ENCODE measurements at regions not wholly inside any gene's neighbourhood (a gene's known extent, or its start where the extent isn't known, plus 50 kb on each side); places are given as distances from the start of the nearest gene placed in this dataset.

GRCh38 chr6:96465321-96465903 lies 56.2 kb upstream of the UFL1 start:
- H3K9ac ChIP-seq (ENCODE audit: low read length) = no peak overlapping the region
- no peaks in the 10 kb centered on the region for H3K27me3 ChIP-seq (ENCODE audit: insufficient read depth, low read depth, low read length)
- no peaks in the 10 kb centered on the region for H3K36me3 ChIP-seq (ENCODE audit: insufficient read depth, low read length)
- no peak for TF ChIP-seq RAD21 (conservative IDR thresholded peaks at IDR 0.05)
- no peak for TF ChIP-seq EP300 (conservative IDR thresholded peaks at IDR 0.05; ENCODE audit: poor library complexity, severe bottlenecking)
- TF ChIP-seq CTCF (IDR thresholded peaks at IDR 0.05; ENCODE audit: poor library complexity, severe bottlenecking) = no peak
- TF ChIP-seq SMC3 (conservative IDR thresholded peaks at IDR 0.05; ENCODE audit: poor library complexity) = no peak
- no peak for TF ChIP-seq POLR2AphosphoS5 (IDR thresholded peaks at IDR 0.05)
- TF ChIP-seq TAF1 (IDR thresholded peaks at IDR 0.05; ENCODE audit: low read depth) = no peak
- TF ChIP-seq MXI1 (conservative IDR thresholded peaks at IDR 0.05; ENCODE audit: poor library complexity, severe bottlenecking) = no peak
- TF ChIP-seq REST (IDR thresholded peaks at IDR 0.05; ENCODE audit: borderline replicate concordance) = no peak
- no peak for TF ChIP-seq EZH2 (IDR thresholded peaks at IDR 0.05; ENCODE audit: borderline replicate concordance, insufficient read depth, low read length, poor library complexity, severe bottlenecking)
- H3K4me2 ChIP-seq (ENCODE audit: low read length) = no peak overlapping the region
- H3K27ac ChIP-seq (ENCODE audit: low read length) = no peak overlapping the region
- H2AFZ ChIP-seq (ENCODE audit: low read depth, low read length) = no peak overlapping the region
- H3K4me3 ChIP-seq (ENCODE audit: low read length) = no peak overlapping the region
- H4K20me1 ChIP-seq (ENCODE audit: insufficient read depth) = no peaks in the 10 kb centered on the region
- no peaks in the 10 kb centered on the region for H3K9me2 ChIP-seq (ENCODE audit: insufficient read depth, low read length)
- no peaks in the 10 kb centered on the region for H3K79me2 ChIP-seq (replicated peaks; ENCODE audit: insufficient read depth, low read length)
- H3F3A ChIP-seq (ENCODE audit: insufficient read depth, low read length, poor library complexity, severe bottlenecking) = no peaks in the 10 kb centered on the region
- no peaks in the 10 kb centered on the region for H3K9me3 ChIP-seq (ENCODE audit: low read length)

GRCh38 chr6:96466147-96466863 lies 55.3 kb upstream of the UFL1 start:
- H4K20me1 ChIP-seq (ENCODE audit: insufficient read depth) = no peaks in the 10 kb centered on the region
- H3K9me2 ChIP-seq (ENCODE audit: insufficient read depth, low read length) = no peaks in the 10 kb centered on the region
- H3F3A ChIP-seq (ENCODE audit: insufficient read depth, low read length, poor library complexity, severe bottlenecking) = no peaks in the 10 kb centered on the region
- no peak overlapping the region for H3K4me3 ChIP-seq (ENCODE audit: low read length)
- H3K79me2 ChIP-seq (replicated peaks; ENCODE audit: insufficient read depth, low read length) = no peaks in the 10 kb centered on the region
- TF ChIP-seq SMC3 (conservative IDR thresholded peaks at IDR 0.05; ENCODE audit: poor library complexity) (no peak), REST (IDR thresholded peaks at IDR 0.05; ENCODE audit: borderline replicate concordance) (no peak), EZH2 (IDR thresholded peaks at IDR 0.05; ENCODE audit: borderline replicate concordance, insufficient read depth, low read length, poor library complexity, severe bottlenecking) (no peak), RAD21 (conservative IDR thresholded peaks at IDR 0.05) (no peak), MXI1 (conservative IDR thresholded peaks at IDR 0.05; ENCODE audit: poor library complexity, severe bottlenecking) (no peak), CTCF (IDR thresholded peaks at IDR 0.05; ENCODE audit: poor library complexity, severe bottlenecking) (no peak), TAF1 (IDR thresholded peaks at IDR 0.05; ENCODE audit: low read depth) (no peak), POLR2AphosphoS5 (IDR thresholded peaks at IDR 0.05) (no peak), EP300 (conservative IDR thresholded peaks at IDR 0.05; ENCODE audit: poor library complexity, severe bottlenecking) (no peak)
- H2AFZ ChIP-seq (ENCODE audit: low read depth, low read length) = no peak overlapping the region
- H3K27ac ChIP-seq (ENCODE audit: low read length) = no peak overlapping the region
- H3K9ac ChIP-seq (ENCODE audit: low read length) = no peak overlapping the region
- H3K27me3 ChIP-seq (ENCODE audit: insufficient read depth, low read depth, low read length) = no peaks in the 10 kb centered on the region
- no peaks in the 10 kb centered on the region for H3K36me3 ChIP-seq (ENCODE audit: insufficient read depth, low read length)
- no peak overlapping the region for H3K4me2 ChIP-seq (ENCODE audit: low read length)
- no peaks in the 10 kb centered on the region for H3K9me3 ChIP-seq (ENCODE audit: low read length)

All from neural cell (in vitro differentiated cells).